Nephron progenitor cell (in vitro differentiated cells): ENCODE measurements at regions not wholly inside any gene's neighbourhood (a gene's known extent, or its start where the extent isn't known, plus 50 kb on each side); places are given as distances from the start of the nearest gene placed in this dataset.

Experiments
- DNase-seq: peaks from one replicate; pipeline ENCODE4 v3.0.0; 2021
- H3K27ac Mint-ChIP-seq: 2 replicates; pipeline ENCODE4 v1.8.0; 2021; ENCODE audit warnings: mild to moderate bottlenecking, moderate library complexity, mixed read lengths
- H3K27me3 Mint-ChIP-seq: 2 replicates; pipeline ENCODE4 v1.8.0; 2021; ENCODE audit warnings: mild to moderate bottlenecking, low read depth, mixed read lengths; ENCODE audit not compliant: poor library complexity
- H3K36me3 Mint-ChIP-seq: 2 replicates; pipeline ENCODE4 v1.8.0; 2021; ENCODE audit warnings: low read depth, mixed read lengths
- H3K4me1 Mint-ChIP-seq: 2 replicates; pipeline ENCODE4 v1.8.0; 2021; ENCODE audit warnings: mixed read lengths
- H3K4me3 Mint-ChIP-seq: 2 replicates; pipeline ENCODE4 v1.8.0; 2021; ENCODE audit warnings: mild to moderate bottlenecking, moderate library complexity, mixed read lengths
- H3K9me3 Mint-ChIP-seq: 2 replicates; pipeline ENCODE4 v1.8.0; 2021; ENCODE audit warnings: mild to moderate bottlenecking, moderate library complexity, mixed read lengths
- TF ChIP-seq, protein P1 (sequence below): fragments of 200-600 bp; sonication (generic); IDR thresholded peaks from 2 replicates; pipeline ENCODE4 v1.5.0; 2021; ENCODE audit warnings: antibody characterized with exemption

DNA sequence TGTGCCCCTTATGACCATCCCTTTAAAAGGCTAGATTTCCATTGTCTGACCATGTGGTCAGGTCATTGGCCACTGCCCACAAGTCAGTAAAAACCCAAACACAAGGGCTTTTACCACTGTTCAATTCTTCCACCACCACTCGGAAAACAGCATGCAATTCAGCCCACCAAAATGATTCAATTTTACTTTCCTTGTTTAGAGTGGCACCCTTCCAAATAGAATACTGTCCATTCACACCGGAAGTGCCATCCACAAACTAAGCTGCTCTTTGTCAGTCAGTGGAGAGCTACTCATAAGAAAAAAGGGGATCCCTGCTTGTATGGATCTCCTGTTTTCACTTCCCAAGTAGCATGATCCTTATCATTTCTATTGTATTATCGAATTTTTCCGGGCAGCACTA lies 350.7 kb upstream of the MBL2 start:
- H3K27me3 Mint-ChIP-seq, result no peaks in the 10 kb centered on the region
- H3K9me3 Mint-ChIP-seq, result no peaks in the 10 kb centered on the region
- H3K27ac Mint-ChIP-seq, result no peak overlapping the region
- DNase-seq, result no peak
- TF ChIP-seq, protein P1, sequence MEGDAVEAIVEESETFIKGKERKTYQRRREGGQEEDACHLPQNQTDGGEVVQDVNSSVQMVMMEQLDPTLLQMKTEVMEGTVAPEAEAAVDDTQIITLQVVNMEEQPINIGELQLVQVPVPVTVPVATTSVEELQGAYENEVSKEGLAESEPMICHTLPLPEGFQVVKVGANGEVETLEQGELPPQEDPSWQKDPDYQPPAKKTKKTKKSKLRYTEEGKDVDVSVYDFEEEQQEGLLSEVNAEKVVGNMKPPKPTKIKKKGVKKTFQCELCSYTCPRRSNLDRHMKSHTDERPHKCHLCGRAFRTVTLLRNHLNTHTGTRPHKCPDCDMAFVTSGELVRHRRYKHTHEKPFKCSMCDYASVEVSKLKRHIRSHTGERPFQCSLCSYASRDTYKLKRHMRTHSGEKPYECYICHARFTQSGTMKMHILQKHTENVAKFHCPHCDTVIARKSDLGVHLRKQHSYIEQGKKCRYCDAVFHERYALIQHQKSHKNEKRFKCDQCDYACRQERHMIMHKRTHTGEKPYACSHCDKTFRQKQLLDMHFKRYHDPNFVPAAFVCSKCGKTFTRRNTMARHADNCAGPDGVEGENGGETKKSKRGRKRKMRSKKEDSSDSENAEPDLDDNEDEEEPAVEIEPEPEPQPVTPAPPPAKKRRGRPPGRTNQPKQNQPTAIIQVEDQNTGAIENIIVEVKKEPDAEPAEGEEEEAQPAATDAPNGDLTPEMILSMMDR, result no peak
- H3K4me1 Mint-ChIP-seq, result peaks cover 5% of the 10 kb centered on the region
- H3K36me3 Mint-ChIP-seq, result no peaks in the 10 kb centered on the region
- no peak overlapping the region for H3K4me3 Mint-ChIP-seq

DNA sequence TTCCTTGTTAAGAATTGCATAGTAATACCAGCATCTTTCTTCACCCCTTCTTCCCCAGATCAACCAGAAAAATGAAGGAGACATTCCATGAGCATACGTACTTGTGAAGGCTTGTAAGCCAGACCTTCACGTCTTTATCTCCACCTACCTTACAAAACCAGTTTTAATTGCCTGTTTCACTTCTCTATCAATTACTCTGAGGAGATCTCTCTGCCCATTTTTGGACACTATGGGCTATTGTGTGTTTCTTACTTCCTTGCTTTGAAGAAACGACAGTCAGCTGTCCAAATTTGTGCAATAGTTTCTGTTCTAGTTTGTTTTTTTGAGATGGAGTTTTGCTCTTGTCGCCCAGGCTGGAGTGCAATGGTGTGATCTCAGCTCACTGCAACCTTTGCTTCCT lies 349.7 kb upstream of the MBL2 start:
- TF ChIP-seq, protein P1, result no peak
- Mint-ChIP-seq H3K36me3 (no peaks in the 10 kb centered on the region), H3K9me3 (peaks cover under 1% of the 10 kb centered on the region), H3K27ac (no peak overlapping the region), H3K27me3 (no peaks in the 10 kb centered on the region), H3K4me1 (peaks cover 5% of the 10 kb centered on the region), H3K4me3 (no peak overlapping the region)
- no peak for DNase-seq

DNA sequence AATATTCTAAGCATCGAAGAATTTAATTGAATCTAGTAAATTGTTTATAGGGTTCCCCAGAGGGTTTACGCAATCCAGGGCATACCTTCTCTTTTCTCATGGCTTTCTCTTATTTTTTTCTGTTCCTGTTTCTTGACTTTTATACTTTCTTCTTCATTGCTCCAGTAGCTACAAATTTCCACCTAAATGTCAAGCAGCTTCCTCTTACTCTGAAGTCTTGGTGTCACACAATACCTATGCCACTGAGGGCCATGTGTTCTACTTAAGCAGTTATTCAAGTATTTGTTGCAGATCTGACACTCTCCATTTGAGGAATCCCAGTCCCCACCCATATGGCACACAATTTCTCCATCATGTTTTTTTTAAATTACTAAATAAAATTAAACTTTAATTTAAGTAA lies 343.1 kb upstream of the MBL2 start:
- TF ChIP-seq, protein P1, result no peak
- no peak for DNase-seq
- Mint-ChIP-seq H3K4me1 (no peaks in the 10 kb centered on the region), H3K27ac (no peak overlapping the region), H3K9me3 (peaks cover 26% of the 10 kb centered on the region), H3K4me3 (no peak overlapping the region), H3K36me3 (peaks cover 1% of the 10 kb centered on the region), H3K27me3 (no peaks in the 10 kb centered on the region)

DNA sequence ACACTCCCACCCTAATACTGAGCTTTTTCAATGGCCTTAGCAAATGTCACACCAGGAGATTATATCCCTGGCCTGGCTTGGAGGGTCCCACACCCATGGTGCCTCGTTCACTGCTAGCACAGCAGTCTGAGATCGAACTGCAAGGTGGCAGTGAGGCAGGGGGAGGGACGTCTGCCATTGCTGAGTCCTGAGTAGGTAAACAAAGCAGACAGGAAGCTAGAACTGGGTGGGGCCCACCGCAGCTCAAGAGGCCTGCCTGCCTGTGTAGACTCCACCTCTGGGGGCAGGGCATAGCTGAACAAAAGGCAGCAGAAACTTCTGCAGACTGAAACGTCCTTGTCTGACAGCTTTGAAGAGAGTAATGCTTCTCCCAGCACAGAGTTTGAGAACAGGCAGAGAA lies 338.9 kb upstream of the MBL2 start:
- DNase-seq, result no peak
- H3K36me3 Mint-ChIP-seq, result peaks cover 7% of the 10 kb centered on the region
- no peak overlapping the region for H3K4me3 Mint-ChIP-seq
- no peaks in the 10 kb centered on the region for H3K27me3 Mint-ChIP-seq
- TF ChIP-seq, protein P1, result no peak
- no peak overlapping the region for H3K27ac Mint-ChIP-seq
- H3K9me3 Mint-ChIP-seq, result peaks cover 24% of the 10 kb centered on the region
- no peaks in the 10 kb centered on the region for H3K4me1 Mint-ChIP-seq

GRCh38 chr10:53109320-53109719 lies 336.7 kb upstream of the MBL2 start:
- Mint-ChIP-seq H3K27me3 (no peaks in the 10 kb centered on the region), H3K9me3 (peaks cover 22% of the 10 kb centered on the region), H3K36me3 (peaks cover 7% of the 10 kb centered on the region), H3K4me1 (no peaks in the 10 kb centered on the region), H3K27ac (no peak overlapping the region), H3K4me3 (no peak overlapping the region)
- no peak for DNase-seq
- TF ChIP-seq, protein P1, result no peak

DNA sequence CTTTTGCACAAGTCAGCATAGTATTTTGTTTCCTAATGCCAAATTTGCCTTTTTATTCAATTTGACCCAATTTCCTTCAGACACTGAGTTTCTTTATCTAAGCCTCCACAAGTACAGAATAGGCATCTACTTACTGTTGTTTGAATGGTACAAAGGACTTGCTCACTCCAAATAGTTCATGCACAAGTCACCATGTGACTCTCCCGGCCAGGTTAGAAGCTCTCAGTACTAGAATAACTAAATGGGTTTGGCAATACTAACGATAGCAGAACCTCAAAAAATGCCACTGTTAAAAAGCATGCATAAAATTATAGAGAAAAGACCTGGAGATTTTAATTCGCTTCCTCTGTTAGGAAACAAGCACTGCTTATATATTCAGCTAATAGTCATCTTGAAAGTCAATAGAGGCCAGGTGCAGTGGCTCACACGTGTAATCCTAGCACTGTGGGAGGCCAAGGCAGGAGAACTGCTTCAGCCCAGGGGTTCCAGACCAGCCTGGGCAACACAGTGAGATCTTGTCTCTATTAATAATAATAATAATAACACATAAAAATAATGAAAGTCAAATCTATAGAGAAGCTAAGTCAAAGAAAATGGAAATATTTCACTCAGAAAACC lies 335.8 kb upstream of the MBL2 start:
- no peak overlapping the region for H3K27ac Mint-ChIP-seq
- H3K4me3 Mint-ChIP-seq, result no peak overlapping the region
- no peak for DNase-seq
- peaks cover 7% of the 10 kb centered on the region for H3K36me3 Mint-ChIP-seq
- H3K4me1 Mint-ChIP-seq, result no peaks in the 10 kb centered on the region
- H3K27me3 Mint-ChIP-seq, result no peaks in the 10 kb centered on the region
- H3K9me3 Mint-ChIP-seq, result peaks cover 24% of the 10 kb centered on the region
- TF ChIP-seq, protein P1, result no peak
